IPS-15b (cell line): ENCODE measurements at regions not wholly inside any gene's neighbourhood (a gene's known extent, or its start where the extent isn't known, plus 50 kb on each side); places are given as distances from the start of the nearest gene placed in this dataset.
"Not testable (repeated sequence)": the region's sequence is repeated elsewhere in the genome, so short reads cannot be mapped to it uniquely, and the experiment has no call there.

Source experiments
- H3K27me3 ChIP-seq: one replicate; pipeline ENCODE4 v1.6.1; 2013; ENCODE audit warnings: low read length; ENCODE audit not compliant: control insufficient read depth, insufficient read depth
- H3K36me3 ChIP-seq: one replicate; pipeline ENCODE4 v1.6.1; 2013; ENCODE audit warnings: low read length; ENCODE audit not compliant: control insufficient read depth, insufficient read depth
- H3K4me1 ChIP-seq: one replicate; pipeline ENCODE4 v1.6.1; 2013; ENCODE audit warnings: mild to moderate bottlenecking, low read length; ENCODE audit not compliant: control insufficient read depth, insufficient read depth
- H3K4me3 ChIP-seq: one replicate; pipeline ENCODE4 v1.5.1; 2013; ENCODE audit warnings: low read depth, low read length
- H3K9ac ChIP-seq: one replicate; pipeline ENCODE4 v1.6.1; 2013; ENCODE audit warnings: low read depth, mild to moderate bottlenecking, low read length
- H3K9me3 ChIP-seq: one replicate; pipeline ENCODE4 v1.6.1; 2013; ENCODE audit warnings: mild to moderate bottlenecking, low read length; ENCODE audit not compliant: control insufficient read depth, insufficient read depth

DNA sequence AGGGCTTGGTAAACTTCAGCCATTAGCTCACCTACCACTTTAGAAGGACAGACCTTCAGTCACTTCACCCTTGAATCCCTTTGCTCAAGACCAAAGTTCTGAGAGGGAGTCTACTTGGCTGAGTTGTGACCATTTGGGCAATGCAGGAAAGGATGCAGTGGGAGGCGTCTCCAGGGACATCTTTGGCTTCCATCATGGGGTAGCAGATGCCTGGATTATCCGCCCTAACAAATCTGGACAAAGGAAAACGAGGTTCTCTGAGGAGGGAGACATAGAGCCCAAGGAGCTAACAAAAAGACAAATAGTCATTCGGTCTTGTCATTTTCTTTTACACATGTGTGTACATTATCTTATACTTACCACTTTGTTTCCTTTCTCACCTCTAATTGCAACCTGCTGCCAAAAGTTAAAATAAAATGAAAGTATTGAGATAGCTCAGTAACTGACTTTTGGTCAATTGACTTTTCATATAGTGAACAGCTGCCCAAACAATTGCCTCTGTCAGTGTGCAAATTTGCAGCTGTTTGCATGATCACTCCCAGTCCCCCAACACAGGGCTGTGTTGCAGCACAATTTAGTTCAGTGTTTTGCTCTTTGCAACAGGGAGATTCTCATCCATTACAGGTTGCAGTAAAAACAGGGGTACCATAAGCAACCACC, 108.9 kb upstream of the EEF2KMT start:
- H3K27me3 ChIP-seq: peaks cover 15% of the 10 kb centered on the region
- no peaks in the 10 kb centered on the region for H3K9me3 ChIP-seq
- H3K4me1 ChIP-seq: no peaks in the 10 kb centered on the region
- no peaks in the 10 kb centered on the region for H3K36me3 ChIP-seq
- H3K4me3 ChIP-seq: no peak overlapping the region
- H3K9ac ChIP-seq: no peak overlapping the region

GRCh38 chr16:5205361-5206040, 107.9 kb upstream of the EEF2KMT start:
- Histone ChIP-seq H3K4me1 (no peaks in the 10 kb centered on the region), H3K9me3 (no peaks in the 10 kb centered on the region), H3K9ac (no peak overlapping the region), H3K4me3 (no peak overlapping the region), H3K27me3 (peaks cover 7% of the 10 kb centered on the region), H3K36me3 (no peaks in the 10 kb centered on the region)

DNA sequence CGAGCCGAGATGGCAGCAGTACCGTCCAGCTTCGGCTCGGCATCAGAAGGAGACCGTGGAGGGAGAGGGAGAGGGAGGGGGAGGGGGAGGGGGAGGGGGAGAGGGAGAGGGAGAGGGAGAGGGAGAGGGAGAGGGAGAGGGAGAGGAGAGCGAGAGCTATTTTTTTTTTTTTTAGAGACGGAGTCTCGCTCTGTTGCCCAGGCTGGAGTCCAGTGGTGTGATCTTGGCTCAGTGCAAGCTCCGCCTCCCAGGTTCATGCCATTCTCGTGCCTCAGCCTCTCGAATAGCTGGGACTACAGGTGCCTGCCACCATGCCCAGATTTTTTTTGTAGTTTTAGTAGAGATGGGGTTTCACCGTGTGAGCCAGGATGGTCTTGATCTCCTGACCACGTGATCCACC, 106.1 kb upstream of the EEF2KMT start:
- not testable (repeated sequence) for H3K27me3 ChIP-seq, H3K36me3 ChIP-seq, H3K9ac ChIP-seq, H3K4me1 ChIP-seq, H3K9me3 ChIP-seq, H3K4me3 ChIP-seq

- no peak overlapping the region for H3K4me3 ChIP-seq
- no peak overlapping the region for H3K9ac ChIP-seq
- H3K4me1 ChIP-seq: no peaks in the 10 kb centered on the region
- no peaks in the 10 kb centered on the region for H3K27me3 ChIP-seq
- no peaks in the 10 kb centered on the region for H3K36me3 ChIP-seq
- H3K9me3 ChIP-seq: no peaks in the 10 kb centered on the region
Observed at GRCh38 chr16:5200123-5200522, 102.5 kb upstream of the EEF2KMT start.

- Histone ChIP-seq H3K9me3 (no peaks in the 10 kb centered on the region), H3K9ac (no peak overlapping the region), H3K27me3 (no peaks in the 10 kb centered on the region), H3K4me1 (no peaks in the 10 kb centered on the region), H3K36me3 (no peaks in the 10 kb centered on the region), H3K4me3 (no peak overlapping the region)
Observed at GRCh38 chr16:5196204-5196603, 98.6 kb upstream of the EEF2KMT start.

DNA sequence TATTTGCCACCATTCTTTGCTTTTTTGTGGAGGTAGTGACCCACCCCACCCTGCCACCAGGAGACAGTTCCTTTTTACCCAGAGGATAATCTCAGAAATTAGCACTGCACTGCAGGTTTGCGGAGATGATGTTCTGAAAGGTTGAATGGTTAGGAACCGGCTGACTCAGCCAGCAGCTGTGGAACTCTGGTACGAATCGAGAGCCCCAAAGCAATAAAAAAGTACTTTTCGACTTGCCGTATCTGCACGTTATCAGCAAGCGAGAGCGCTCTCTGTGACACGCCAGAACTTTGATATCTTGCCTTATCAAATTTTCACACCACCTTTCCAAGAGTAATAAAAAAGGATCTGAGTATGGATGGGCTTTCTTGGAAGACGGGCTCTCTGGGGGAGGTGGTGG, 96.3 kb upstream of the EEF2KMT start:
- Histone ChIP-seq H3K4me1 (no peaks in the 10 kb centered on the region), H3K9ac (no peak overlapping the region), H3K27me3 (no peaks in the 10 kb centered on the region), H3K4me3 (no peak overlapping the region), H3K9me3 (no peaks in the 10 kb centered on the region), H3K36me3 (no peaks in the 10 kb centered on the region)

DNA sequence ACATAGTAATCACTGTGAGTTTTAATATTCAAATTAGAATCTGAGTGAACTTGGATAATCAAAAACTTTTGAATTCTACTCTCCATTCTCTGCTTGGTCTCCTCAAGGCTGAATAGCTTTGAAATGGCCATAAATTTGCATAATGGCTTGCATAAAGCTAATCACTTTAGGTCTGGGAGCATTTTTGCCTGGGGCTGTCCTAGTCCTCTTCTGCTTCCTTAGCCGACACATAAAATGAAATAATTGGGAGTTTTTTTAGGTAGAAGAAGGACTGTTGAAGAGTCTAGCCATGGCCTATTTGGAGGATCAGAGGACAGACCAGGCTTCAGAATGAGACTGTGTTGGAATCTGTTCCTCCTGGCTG, 91.4 kb upstream of the EEF2KMT start:
- Histone ChIP-seq H3K4me1 (peaks cover 3% of the 10 kb centered on the region), H3K36me3 (no peaks in the 10 kb centered on the region), H3K4me3 (no peak overlapping the region), H3K9ac (no peak overlapping the region), H3K9me3 (no peaks in the 10 kb centered on the region), H3K27me3 (no peaks in the 10 kb centered on the region)

- peaks cover 3% of the 10 kb centered on the region for H3K4me1 ChIP-seq
- no peaks in the 10 kb centered on the region for H3K9me3 ChIP-seq
- no peaks in the 10 kb centered on the region for H3K27me3 ChIP-seq
- H3K36me3 ChIP-seq: no peaks in the 10 kb centered on the region
- no peak overlapping the region for H3K9ac ChIP-seq
- no peak overlapping the region for H3K4me3 ChIP-seq
Observed at GRCh38 chr16:5188318-5188988, 90.9 kb upstream of the EEF2KMT start.

GRCh38 chr16:5187402-5187952, 89.9 kb upstream of the EEF2KMT start:
- no peak overlapping the region for H3K4me3 ChIP-seq
- H3K36me3 ChIP-seq: no peaks in the 10 kb centered on the region
- no peak overlapping the region for H3K9ac ChIP-seq
- H3K9me3 ChIP-seq: no peaks in the 10 kb centered on the region
- no peaks in the 10 kb centered on the region for H3K27me3 ChIP-seq
- peaks cover 3% of the 10 kb centered on the region for H3K4me1 ChIP-seq

DNA sequence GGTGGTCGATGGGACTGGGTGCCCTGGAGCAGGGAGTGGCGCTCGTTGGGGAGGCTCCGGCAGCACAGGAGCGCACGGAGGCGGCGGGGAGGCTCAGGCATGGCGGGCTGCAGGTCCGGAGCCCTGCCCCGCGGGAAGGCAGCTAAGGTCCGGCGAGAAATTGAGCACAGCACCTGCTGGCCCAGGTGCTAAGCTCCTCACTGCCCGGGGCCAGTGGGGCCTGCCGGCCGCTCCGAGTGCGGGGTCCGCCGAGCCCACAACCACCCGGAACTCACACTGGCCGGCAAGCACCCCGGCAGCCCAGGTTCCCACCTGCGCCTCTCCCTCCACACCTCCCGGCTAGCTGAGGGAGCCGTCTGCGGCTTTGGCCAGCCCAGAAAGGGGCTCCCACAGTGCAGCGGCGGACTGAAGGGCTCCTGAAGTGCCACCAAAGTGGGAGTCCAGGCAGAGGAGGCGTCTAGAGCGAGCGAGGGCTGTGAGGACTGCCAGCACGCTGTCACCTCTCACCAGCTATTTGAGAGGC, 88.8 kb upstream of the EEF2KMT start:
- Histone ChIP-seq H3K4me1 (peaks cover 3% of the 10 kb centered on the region), H3K36me3 (no peaks in the 10 kb centered on the region), H3K4me3 (no peak overlapping the region), H3K9ac (no peak overlapping the region), H3K27me3 (no peaks in the 10 kb centered on the region), H3K9me3 (no peaks in the 10 kb centered on the region)

GRCh38 chr16:5176505-5176904, 78.9 kb upstream of the EEF2KMT start:
- H3K4me1 ChIP-seq: peaks cover 2% of the 10 kb centered on the region
- no peak overlapping the region for H3K4me3 ChIP-seq
- H3K9ac ChIP-seq: no peak overlapping the region
- H3K9me3 ChIP-seq: no peaks in the 10 kb centered on the region
- H3K27me3 ChIP-seq: no peaks in the 10 kb centered on the region
- no peaks in the 10 kb centered on the region for H3K36me3 ChIP-seq

GRCh38 chr16:5175266-5175665, 77.7 kb upstream of the EEF2KMT start:
- Histone ChIP-seq H3K4me1 (no peaks in the 10 kb centered on the region), H3K9ac (no peak overlapping the region), H3K36me3 (no peaks in the 10 kb centered on the region), H3K4me3 (no peak overlapping the region), H3K27me3 (no peaks in the 10 kb centered on the region), H3K9me3 (no peaks in the 10 kb centered on the region)
